IPS DF 19.7 (cell line): ENCODE measurements at regions not wholly inside any gene's neighbourhood (a gene's known extent, or its start where the extent isn't known, plus 50 kb on each side); places are given as distances from the start of the nearest gene placed in this dataset.
A peak's percentile ranks its signal among the peaks of the same experiment; 100 is the strongest.
"Not testable (repeated sequence)": the region's sequence is repeated elsewhere in the genome, so short reads cannot be mapped to it uniquely, and the experiment has no call there.

Source experiments
- DNase-seq: peaks from one replicate; pipeline ENCODE4 v3.0.0-alpha.2; 2013; ENCODE audit warnings: low read depth, low spot score

DNA sequence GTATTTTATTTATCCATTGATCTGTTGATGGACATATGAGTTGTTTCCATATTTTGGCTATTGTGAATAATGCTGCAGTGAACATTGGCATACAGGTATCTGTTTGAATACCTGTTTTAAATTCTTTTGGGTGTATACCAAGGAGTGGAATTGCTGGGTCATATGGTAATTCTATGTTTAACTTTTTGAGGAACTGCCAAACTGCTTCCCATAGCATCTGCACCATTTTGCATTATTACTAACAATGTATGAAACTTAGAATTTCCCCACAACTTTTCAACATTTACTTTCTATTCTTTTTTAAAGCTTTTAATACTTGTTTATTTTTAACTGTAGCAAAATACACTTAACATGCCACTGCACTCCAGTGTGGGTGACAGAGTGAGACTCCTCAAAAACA is 57.0 kb upstream of the MSN start:
- DNase-seq = no peak

DNA sequence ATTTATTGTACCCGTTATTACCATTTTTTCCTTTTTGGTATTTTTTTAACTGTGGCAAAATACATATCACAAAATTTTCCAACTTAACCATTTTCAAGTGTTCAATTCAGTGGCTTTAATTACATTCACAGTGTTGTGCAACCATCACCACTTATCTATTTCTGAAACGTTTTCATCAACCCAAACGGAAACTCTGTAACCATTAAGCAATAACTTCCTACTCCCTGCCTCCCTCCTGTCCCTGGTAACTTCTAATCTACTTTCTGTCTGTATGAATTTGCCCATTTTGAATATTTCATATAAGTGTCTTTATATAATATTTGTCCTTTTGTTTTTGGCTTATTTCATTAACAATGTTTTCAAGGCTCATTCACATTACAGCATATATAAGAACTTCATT is 57.4 kb upstream of the MSN start:
- no peak for DNase-seq

DNA sequence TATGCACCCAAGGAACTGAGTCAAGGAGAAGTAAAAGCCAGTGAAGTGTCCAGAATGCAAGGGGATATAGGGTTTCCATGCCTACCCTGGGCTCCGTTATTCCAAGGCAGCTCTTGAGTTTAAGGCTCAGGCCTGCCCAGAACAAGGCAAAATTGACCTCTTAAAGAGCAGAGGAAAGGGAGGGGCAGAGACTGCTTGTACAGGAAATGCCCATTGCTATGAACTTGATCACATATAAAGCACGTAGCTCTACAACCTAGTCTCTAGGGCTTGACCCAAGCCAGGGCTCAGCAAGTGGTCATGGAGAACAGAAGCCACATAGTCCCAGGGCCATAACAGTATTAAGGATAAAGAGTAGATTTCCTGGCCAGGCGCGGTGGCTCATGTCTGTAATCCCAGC is 58.2 kb upstream of the MSN start:
- no peak for DNase-seq

DNA sequence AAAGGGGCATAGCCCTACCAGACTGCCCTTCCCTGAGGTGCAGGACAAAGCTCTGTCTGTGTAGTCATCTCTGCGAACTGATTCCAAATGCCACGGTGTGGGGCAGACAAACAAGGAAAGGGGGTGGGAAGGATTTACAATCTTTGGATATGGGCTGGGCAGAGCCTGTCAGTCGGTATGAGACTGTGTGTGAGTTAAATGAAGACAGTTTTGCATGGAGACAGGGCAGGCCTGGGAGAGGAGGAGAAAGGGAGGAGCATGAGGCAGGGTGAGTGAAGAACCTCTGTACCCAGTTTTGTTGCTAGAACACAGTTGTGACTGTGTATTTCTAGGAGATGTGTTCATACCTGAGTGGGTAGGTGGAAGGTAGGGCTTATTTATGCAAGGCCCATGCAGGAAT is 59.4 kb upstream of the MSN start:
- DNase-seq = no peak

DNA sequence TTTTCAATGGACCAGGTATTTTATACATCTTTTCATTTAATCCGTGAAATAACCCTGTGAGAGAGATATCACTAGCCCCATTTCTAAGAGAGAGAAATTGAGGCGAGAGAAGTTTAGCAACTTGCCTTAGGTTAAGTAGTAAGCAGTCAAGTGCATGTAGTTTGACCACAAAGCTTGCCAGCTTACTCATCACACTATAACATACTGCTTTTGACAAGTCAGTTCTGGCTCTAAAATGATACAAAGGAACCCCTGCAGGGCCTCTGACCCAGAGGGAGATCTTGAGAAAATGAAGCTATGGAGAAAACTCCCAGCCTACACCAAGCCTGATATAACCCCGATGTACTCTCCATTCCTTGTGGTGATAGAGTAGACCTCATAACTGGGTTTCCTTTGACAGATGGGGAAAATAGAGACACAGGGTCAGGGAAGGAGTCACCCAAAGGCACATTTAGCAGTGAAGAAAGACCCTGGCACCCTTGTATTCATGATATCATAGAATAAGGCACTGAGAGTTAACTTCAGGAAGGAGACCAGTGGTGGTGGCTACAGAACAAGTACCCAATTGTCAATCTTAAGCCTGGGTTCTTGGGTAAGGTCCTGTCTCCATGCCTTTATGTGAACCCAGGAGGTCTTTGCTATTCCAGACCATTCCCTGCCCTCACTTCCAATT is 60.2 kb upstream of the MSN start:
- no peak for DNase-seq

DNA sequence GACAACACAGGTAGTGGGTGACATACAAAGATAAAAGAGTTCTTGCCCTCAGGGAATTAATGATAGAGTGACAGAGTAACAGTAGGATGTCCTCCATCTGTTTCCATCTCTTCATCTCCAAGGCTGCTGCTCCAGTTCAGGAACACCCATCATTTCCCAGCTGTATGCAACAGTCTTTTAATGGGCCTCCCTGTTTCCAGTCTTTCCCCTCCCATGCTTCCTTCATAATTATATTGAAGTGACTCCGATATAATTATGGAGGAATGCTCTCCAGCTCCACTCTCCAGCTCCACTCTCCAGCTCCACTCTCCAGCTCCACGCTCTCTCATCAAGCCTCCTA is 65.3 kb upstream of the MSN start:
- no peak for DNase-seq

DNA sequence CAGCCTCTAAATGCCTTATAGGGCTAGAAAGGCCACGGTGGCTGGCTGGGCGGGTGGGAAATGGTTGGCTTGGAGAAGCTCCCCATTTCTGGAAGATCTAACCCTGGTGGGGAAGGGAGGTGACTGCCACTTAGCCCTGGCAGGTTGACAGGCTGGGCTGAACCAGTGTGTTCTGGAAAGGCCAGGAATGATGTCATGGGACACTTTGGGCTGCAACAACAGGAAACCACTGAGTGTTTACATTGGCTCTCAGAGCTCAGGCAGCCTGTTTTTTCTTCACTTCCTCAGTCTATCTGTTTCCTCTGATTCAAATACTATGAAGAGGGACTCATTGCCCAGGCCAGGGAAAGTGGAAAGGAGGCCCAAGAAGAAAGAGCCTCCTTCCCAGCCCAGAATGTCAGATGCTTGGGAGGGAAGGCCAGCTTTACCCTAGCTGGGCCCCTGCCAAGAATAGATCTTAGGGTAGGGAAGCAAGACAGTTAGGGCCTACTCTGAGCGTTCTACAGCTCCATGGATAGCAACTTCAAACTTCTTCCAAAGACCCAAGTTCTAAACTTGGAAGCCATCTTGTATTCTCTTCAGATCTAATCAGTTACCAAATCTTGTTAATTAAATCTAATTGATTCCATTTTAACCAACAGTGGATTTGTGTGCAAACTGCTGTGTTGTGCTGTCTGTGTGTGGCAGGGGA is 65.8 kb upstream of the MSN start:
- DNase-seq = no peak

DNA sequence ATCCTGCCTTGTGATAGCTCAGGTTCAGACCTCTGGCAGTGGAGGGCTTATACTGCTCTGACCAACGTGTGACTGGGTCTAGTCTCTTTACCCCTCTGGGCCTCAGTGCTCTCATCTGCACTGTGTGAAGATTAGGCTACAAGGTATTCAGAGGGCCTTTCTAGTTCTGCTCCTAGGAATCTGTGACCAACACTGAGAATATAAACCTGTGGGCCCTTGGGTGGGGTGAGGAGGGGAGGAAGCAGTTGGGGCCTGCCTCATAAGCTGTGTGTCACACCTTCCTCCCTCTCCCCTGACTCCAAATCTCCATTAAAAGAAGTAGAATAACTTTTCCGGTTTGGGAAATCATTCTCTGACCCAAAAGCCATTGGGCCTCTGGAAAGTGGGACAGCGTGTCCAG is 66.3 kb upstream of the MSN start:
- no peak for DNase-seq

DNA sequence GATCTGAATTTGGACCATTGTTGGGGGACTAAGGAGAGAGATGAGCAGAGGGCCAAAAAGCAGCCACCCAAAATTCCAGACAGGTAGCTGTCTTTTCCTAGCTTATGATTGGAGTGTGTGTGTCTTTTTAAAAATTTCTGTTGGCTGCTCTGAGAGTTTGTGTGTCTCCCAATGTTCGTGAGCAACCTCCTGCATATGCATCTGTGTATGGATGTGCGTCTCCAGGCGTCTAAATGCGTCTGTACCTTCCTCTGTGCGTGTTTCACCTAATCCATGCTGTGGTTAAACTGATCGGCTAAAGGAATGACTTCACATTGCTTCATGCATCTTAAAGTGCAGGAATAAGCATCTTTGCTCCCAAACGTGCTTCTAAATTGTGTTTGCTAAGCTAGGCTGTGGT is 65.5 kb upstream of the LAS1L start:
- DNase-seq = no peak

DNA sequence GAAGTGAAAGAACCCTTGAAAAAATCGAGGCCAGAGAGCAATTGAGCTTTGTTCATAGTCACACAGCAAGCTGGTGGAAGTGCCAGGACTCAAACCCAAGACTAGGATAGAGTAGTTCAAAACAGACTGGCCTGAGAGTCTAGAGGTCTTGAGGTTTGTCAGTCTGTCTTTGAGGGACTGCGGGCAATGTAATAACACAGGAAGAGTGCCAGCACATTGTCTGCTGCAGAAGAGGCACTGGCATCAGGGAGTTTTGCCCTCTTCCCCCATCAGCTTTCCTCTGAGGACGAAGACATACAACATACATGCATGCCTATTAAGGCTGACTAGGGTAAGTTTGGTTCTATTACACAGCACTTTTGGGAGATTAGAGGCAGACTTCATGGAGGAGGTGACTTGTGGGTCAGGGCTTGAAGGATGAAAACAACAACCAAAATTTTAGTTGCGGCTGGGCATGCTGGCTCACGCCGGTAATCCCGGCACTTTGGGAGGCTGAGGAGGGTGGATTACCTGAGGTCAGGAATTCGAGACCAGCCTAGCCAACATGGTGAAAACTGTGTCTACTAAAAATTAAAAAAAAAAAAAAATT is 64.1 kb upstream of the LAS1L start:
- no peak for DNase-seq

DNA sequence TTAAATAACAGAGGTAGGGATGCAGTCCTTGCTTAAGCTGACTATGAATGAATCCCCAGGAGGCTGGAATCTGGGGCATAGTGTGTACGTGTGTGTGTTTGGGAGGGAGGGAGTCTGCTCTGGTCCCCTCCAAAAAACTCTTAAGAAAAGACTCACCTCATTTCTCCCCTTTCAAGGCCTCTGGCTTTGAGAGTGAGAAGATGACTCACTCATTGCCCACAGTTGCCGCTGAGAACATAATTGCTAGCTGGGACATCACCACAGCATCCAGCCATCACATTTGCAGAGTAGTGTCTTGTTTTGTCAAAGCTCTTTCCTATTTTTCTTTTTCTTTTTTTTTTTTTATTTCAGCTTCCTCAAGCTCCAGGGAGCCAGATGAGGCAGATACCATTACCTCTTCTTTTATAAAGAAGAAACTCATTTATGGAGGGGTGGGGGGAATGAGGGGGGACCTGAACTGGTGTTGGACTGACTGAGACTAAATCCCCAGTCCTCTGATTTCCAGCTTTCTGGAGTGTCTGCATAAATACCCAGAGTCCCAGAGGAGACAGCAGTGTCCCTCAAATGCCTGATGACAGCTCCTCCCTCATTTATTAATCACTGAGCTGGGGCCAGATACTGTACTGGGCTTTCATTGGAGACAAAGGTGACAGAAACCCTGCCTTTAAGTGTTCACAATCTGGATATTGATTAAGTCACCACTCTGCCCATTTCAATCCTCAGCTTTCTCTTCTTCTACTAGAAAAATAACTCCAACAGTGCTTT is 61.9 kb upstream of the LAS1L start:
- DNase-seq = no peak

DNA sequence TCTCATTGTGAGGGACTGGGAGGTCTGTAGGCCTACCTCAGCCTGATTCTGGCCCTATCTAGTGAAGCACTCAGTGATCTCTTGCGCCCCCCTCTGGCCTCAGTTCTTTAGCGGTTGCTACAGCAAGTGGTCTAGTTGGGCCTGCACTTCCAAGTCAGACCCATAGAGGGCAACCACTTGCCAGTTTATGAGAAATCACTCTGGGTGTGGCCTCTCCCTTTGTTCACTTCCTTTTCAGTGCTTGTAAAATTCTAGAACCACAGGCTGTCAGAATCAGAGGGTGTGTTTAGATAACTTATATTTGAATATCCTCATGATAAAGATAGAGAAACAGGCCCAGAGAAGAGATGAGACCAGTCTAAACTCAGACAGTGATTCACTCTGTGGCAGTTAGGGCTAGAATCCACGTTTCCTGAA is 60.9 kb upstream of the LAS1L start:
- peak; percentile 35 for DNase-seq

DNA sequence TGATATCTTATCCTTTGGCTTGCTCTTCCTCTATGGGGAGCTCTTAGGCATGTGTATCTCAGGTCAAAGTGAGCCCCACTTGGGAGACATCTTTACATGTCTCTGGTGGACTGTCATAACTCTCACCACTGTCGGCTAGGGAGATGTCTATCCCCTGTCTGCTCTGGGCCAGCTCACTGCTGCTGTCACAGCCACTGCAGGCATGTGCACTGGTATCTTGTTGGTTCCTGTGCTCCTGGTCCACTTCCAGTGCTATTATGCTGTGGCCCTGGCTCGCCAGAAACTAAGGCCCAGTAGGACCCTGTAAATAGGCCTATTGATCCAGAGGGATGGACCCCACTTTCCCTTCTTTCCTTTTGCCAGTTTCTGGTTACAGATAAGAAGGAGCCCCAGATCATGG is 56.6 kb upstream of the LAS1L start:
- no peak for DNase-seq

DNA sequence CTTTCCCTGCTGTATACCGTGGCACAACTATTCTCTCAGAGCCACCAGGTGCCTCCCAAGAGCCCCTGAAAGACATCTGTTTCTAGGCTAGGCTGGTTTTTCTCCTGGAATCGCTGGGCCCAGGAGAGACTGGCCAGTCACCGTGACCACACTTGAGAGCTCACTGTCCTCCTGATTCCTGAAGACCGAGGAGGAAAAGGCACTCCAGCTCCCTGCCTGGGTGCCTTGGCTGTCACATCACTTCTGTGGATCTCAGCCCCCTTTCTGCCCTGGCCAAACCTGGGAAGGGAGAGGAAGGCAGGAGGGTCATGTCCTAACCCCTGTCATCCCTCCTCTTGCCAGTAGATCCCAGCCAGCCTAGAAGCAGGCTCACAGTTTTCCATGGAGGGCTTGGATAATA is 54.7 kb upstream of the LAS1L start:
- DNase-seq = no peak

DNA sequence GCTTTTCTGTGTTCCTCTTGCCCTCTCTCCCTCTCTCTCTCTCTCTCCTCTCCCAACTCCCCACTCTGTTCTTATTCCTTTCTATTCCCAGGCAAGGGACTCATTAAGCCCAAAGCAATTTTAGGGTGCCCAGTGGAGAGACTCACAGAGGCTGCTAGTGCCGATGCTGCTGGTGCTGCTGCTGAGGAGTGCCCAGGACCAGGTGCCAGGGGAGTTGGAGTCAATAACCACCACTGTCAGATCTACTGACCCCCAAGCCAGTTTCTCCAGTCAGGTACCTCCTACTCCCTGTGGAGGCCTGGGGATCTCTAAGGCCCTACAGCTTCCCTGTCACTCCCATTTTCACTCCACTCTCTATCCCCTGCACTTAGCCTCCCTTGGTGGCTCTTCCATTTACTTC is 54.2 kb upstream of the LAS1L start:
- no peak for DNase-seq

DNA sequence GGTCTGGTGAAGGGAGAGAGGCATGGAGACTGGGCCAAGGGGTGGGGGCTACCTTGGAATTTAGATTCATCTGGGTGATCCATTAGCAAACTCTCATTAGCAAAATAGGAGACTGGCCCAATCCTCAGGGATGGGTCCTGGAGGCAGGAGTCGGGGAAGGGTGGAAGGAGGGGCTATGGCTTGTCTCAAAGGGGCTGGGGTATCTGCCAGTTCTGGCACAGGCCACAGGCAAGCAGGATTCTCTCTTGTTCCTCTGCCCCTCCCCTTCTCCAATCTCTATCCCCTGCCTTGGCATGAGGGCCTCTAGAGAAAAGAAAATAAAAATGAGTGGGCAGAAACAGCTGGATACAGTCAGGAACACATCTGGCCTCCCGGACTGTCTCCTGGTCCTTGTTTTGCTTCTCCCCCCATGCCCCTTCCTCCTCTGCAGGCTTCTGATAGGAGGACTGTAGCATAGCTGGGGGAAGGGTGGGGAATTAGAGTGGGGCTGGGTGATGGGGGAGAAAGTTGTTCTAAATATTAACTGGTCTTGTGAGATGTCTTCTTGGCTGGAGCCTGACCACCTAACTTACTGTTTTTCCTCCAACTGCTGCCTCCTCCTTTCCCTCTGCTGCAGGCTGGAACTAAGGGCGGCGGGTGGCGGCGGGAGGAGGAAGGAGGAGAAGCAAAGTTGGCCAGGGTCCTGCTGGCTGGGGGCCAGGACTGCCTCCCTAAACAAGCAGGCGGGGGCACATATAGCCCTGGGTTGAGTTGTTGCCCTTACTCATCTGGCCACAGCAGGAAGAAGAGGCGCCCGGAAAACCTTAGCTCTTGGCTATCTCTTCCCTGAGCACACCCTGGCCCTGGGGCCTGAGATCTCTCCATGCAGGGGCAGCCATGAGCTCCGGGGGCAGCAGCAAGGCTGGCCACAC is 53.3 kb upstream of the LAS1L start:
- no peak for DNase-seq

DNA sequence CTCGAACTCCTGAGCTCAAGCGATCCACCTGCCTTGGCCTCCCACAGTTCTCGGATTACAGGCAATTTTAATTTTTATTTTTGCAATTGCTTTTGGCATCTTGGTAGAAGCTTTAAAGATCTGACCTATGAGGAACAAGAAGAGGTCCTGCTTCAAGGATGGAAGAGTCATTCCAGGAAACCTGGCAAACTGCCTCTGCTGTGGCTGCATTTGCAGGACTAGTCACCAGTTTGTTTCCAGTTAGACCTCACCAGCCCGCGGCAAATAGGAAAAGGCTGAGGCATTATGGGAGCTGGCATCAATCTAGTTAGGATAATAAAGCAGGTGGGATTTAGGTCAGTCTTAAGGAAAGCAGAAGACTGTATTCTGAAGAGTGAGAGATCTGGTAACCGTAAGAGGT is 51.9 kb upstream of the LAS1L start:
- no peak for DNase-seq

DNA sequence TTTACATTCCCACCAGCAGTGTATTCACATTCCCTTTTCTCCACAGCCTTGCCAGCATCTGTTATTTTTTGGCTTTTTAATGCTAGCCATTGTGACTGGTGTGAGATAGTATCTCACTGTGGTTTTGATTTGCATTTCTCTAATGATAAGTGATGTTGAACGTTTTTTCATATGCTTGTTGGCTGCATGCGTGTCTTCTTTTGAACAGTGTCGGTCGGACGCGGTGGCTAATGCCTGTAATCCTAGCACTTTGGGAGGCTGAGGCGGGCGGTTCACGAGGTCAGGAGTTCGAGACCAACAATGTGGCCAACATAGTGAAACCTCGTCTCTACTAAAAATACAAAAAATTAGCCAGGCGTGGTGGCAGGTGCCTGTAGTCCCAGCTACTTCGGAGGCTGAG is 50.6 kb upstream of the LAS1L start:
- not testable (repeated sequence) for DNase-seq
